HepG2 (cell line): ENCODE measurements at regions not wholly inside any gene's neighbourhood (a gene's known extent, or its start where the extent isn't known, plus 50 kb on each side); places are given as distances from the start of the nearest gene placed in this dataset.

Source experiments
- ATAC-seq: fragments of 200-7000 bp; cut with Tn5 transposase; 3 replicates; pipeline ENCODE4 v1.9.1; 2020; ENCODE audit warnings: mild to moderate bottlenecking, moderate library complexity
- BruUV-seq: library from RNA; stranded (reverse); fragments of 400-500 nt; replicated peaks from 2 replicates; lab custom pipeline; 2021; lab: Mats Ljungman, UMichigan
- CTCF ChIA-PET: fragments of 300-600 bp; formaldehyde crosslinking; extraction: SDS; loops from one replicate; lab custom pipeline; 2021; ENCODE audit warnings: low total read pairs, inconsistent platforms, low intra/inter-chr PET ratio; lab: Yijun Ruan, JAX
- POLR2A ChIA-PET: fragments of 350-600 bp; sonication (Branson Sonifier 250); formaldehyde crosslinking; loops from one replicate; lab custom pipeline; 2020; ENCODE audit warnings: antibody characterized with exemption, inconsistent platforms; lab: Yijun Ruan, JAX
- DNase-seq: peaks from one replicate; pipeline ENCODE4 v3.0.0-alpha.2; 2015; ENCODE audit warnings: low spot score
- FAIRE-seq: peaks from 3 replicates; lab custom pipeline; 2011; peaks lifted over from hg19 to GRCh38; lab: Jason Lieb, UNC
- H2AFZ ChIP-seq: one replicate; pipeline ENCODE4 v1.6.1; 2011; ENCODE audit warnings: low read length, inconsistent platforms
- H3K27ac ChIP-seq: fragments of 300-600 bp; 3 replicates; pipeline ENCODE4 v1.8.0; 2011; ENCODE audit warnings: mixed run types, mild to moderate bottlenecking, mixed read lengths, low read length, inconsistent platforms; ENCODE audit not compliant: insufficient read depth; ENCODE audit errors: extremely low read length
- H3K27me3 ChIP-seq, 2 experiments: fragments of 200-600 bp in 1 of 2; 2 replicates in 1 of 2; 3 replicates in 1 of 2; pipeline versions ENCODE4 v1.6.0 to v1.8.0; 2011; ENCODE audit warnings: low read length in 2 of 2, mild to moderate bottlenecking in 2 of 2, moderate library complexity in 2 of 2, inconsistent platforms in 1 of 2; ENCODE audit not compliant: insufficient read depth in 2 of 2, control insufficient read depth in 1 of 2
- H3K36me3 ChIP-seq, 2 experiments: fragments of 200-600 bp in 1 of 2; replicated peaks in 1 of 2; 2 replicates in 1 of 2; 3 replicates in 1 of 2; pipeline versions ENCODE4 v1.5.1 to v1.8.0; 2011; ENCODE audit warnings: low read length in 2 of 2, inconsistent platforms in 1 of 2; ENCODE audit not compliant: insufficient read depth in 2 of 2, control insufficient read depth in 1 of 2
- H3K4me1 ChIP-seq: 2 replicates; pipeline ENCODE4 v1.5.1; 2012; ENCODE audit warnings: low read length, inconsistent platforms; ENCODE audit not compliant: insufficient read depth
- H3K4me2 ChIP-seq: 2 replicates; pipeline ENCODE4 v1.6.0; 2011; ENCODE audit warnings: low read depth, low read length, inconsistent platforms
- H3K4me3 ChIP-seq, 3 experiments: fragments of 200-600 bp in 1 of 3; sonication (generic), shearing (Covaris generic) in 1 of 3; replicated peaks in 1 of 3; 2 replicates each; pipeline ENCODE4 v1.5.1; 2011 to 2016; ENCODE audit warnings: low read length in 3 of 3, inconsistent platforms in 2 of 3, low read depth in 2 of 3, mild to moderate bottlenecking in 2 of 3, control low read depth in 1 of 3, mixed read lengths in 1 of 3; ENCODE audit not compliant: insufficient read depth in 1 of 3
- H3K79me2 ChIP-seq: one replicate; pipeline ENCODE4 v1.6.1; 2011; ENCODE audit warnings: low read length, inconsistent platforms; ENCODE audit not compliant: insufficient read depth
- H3K9ac ChIP-seq: 2 replicates; pipeline ENCODE4 v1.6.0; 2011; ENCODE audit warnings: mild to moderate bottlenecking, low read depth, low read length, inconsistent platforms; ENCODE audit not compliant: insufficient read depth
- H3K9me3 ChIP-seq: 2 replicates; pipeline ENCODE4 v1.5.1; 2012; ENCODE audit warnings: mild to moderate bottlenecking, low read length
- H4K20me1 ChIP-seq: 2 replicates; pipeline ENCODE4 v1.6.0; 2011; ENCODE audit warnings: inconsistent platforms, mild to moderate bottlenecking, low read length, moderate library complexity; ENCODE audit not compliant: insufficient read depth
- ERF ChIP-seq: IDR thresholded peaks from 2 replicates; pipeline ENCODE4 v1.6.1; 2018; ENCODE audit warnings: missing biosample characterization, missing genetic modification reagents
- KDM5A ChIP-seq: fragments of 200-600 bp; sonication (generic); IDR thresholded peaks from 2 replicates; pipeline ENCODE4 v1.7.0; 2018; ENCODE audit warnings: antibody characterized with exemption, mild to moderate bottlenecking, low read length, borderline replicate concordance
- TBX2 ChIP-seq: sonication (generic); formaldehyde crosslinking; IDR thresholded peaks from 2 replicates; pipeline ENCODE4 v1.5.0; 2020; ENCODE audit warnings: missing genetic modification reagents, mild to moderate bottlenecking, borderline replicate concordance
- WGBS: methylation state at CpG from one replicate; pipeline ENCODE4 v1.1.6; 2017; ENCODE audit warnings: low lambda C conversion rate; 5-methylcytosine and 5-hydroxymethylcytosine counted together
- in situ Hi-C: cut with HindIII; loops from 2 replicates; pipeline ENCODE4 v1.10.0; 2017; ENCODE audit warnings: low pct_unique_long_range_greater_than_20kb; ENCODE audit not compliant: extremely low pct_ligation_motif_present
- intact Hi-C: fragments of 100-400 bp; cut with micrococcal nuclease; formaldehyde crosslinking; loops from one replicate; pipeline ENCODE4 v1.10.0; 2022; ENCODE audit not compliant: unreplicated experiment
- TF ChIP-seq, protein P1 (sequence below): sonication (generic); formaldehyde crosslinking; IDR thresholded peaks from 2 replicates; pipeline ENCODE4 v1.5.1; 2020; ENCODE audit warnings: missing genetic modification reagents, mild to moderate bottlenecking, borderline replicate concordance
- TF ChIP-seq, protein P2 (sequence below): sonication (generic); formaldehyde crosslinking; IDR thresholded peaks from 2 replicates; pipeline ENCODE4 v1.8.1; 2023; ENCODE audit warnings: mild to moderate bottlenecking, missing genetic modification reagents

DNA sequence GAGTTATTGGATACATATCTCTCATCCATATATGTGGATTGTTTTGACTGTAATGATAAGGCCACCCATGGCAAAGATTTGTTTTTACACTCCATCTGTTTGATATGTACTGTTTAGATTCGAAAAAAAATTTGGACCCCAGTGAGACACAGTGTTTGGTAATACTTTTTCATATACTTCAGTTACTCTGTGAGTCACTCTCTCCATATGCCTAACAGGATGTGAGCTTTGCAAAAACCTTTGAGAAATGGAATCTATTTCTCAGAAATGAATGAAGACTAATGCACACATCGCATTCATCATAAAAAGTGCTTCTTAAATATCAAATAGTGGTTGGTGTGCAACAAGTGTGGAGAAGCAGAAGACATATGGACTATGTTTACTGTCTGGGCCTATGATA is 781.5 kb downstream of the SLC6A15 start:
- no peaks in the 10 kb centered on the region for H3K4me1 ChIP-seq

More for the DNA sequence above, 781.5 kb downstream of the SLC6A15 start:
- Histone ChIP-seq H3K4me3 (no peak overlapping the region), H3K9me3 (no peaks in the 10 kb centered on the region), H3K79me2 (no peaks in the 10 kb centered on the region)
- POLR2A ChIA-PET, result no interaction called here
- 0% methylated on average over 2 of the region's 2 CpGs for WGBS
- CTCF ChIA-PET, result no interaction called here
- TF ChIP-seq TBX2 (CRISPR knock-in tag) (no peak), KDM5A (no peak), ERF (CRISPR knock-in tag) (no peak)
- TF ChIP-seq, protein P1, sequence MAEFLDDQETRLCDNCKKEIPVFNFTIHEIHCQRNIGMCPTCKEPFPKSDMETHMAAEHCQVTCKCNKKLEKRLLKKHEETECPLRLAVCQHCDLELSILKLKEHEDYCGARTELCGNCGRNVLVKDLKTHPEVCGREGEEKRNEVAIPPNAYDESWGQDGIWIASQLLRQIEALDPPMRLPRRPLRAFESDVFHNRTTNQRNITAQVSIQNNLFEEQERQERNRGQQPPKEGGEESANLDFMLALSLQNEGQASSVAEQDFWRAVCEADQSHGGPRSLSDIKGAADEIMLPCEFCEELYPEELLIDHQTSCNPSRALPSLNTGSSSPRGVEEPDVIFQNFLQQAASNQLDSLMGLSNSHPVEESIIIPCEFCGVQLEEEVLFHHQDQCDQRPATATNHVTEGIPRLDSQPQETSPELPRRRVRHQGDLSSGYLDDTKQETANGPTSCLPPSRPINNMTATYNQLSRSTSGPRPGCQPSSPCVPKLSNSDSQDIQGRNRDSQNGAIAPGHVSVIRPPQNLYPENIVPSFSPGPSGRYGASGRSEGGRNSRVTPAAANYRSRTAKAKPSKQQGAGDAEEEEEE, result no peak
- TF ChIP-seq, protein P2, sequence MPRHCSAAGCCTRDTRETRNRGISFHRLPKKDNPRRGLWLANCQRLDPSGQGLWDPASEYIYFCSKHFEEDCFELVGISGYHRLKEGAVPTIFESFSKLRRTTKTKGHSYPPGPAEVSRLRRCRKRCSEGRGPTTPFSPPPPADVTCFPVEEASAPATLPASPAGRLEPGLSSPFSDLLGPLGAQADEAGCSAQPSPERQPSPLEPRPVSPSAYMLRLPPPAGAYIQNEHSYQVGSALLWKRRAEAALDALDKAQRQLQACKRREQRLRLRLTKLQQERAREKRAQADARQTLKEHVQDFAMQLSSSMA (CRISPR knock-in tag), result no peak
- TF ChIP-seq, all 625 proteins: peak for 0
- Histone ChIP-seq H4K20me1 (no peaks in the 10 kb centered on the region), H3K36me3 (no peaks in the 10 kb centered on the region), H3K27ac (no peak overlapping the region), H3K9ac (no peak overlapping the region), H2AFZ (no peak overlapping the region), H3K4me2 (no peak overlapping the region), H3K27me3 (no peaks in the 10 kb centered on the region; a peak in 1 of 5 replicates)
- ATAC-seq, result no peak
- no TSS peak for BruUV-seq
- intact Hi-C loops, result no loop called here
- DNase-seq, result no peak
- no peak for FAIRE-seq
- in situ Hi-C loops, result no loop called here
